Naive thymus-derived CD8-positive, alpha-beta T cell (primary cell): ENCODE measurements at regions not wholly inside any gene's neighbourhood (a gene's known extent, or its start where the extent isn't known, plus 50 kb on each side); places are given as distances from the start of the nearest gene placed in this dataset.
"Not testable (repeated sequence)": the region's sequence is repeated elsewhere in the genome, so short reads cannot be mapped to it uniquely, and the experiment has no call there.

ENCODE experiments used
- ATAC-seq, 2 donors: fragments of 150-1000 bp; cut with Tn5 transposase in 1 of 2; sonication (Bioruptor Pico), chemical (Tn5 transposase) in 1 of 2; 1 replicate in 1 of 2; 2 replicates in 1 of 2; pipeline ENCODE4 v1.10.0; 2021; ENCODE audit warnings: mild to moderate bottlenecking in 2 of 2, moderate library complexity in 2 of 2
- POLR2A ChIA-PET: fragments of 350-600 bp; sonication (Branson Sonifier 250); formaldehyde crosslinking; loops from one replicate; lab custom pipeline; 2021; ENCODE audit warnings: antibody characterized with exemption; lab: Charles Lee
- DNase-seq, 10 donors: peaks; one replicate each; pipeline versions ENCODE4 v3.0.0 to v3.0.0-alpha.2; 2020 to 2022
- H3K27ac Mint-ChIP-seq, 10 donors: one replicate each; pipeline ENCODE4 v1.8.0; 2020 to 2022; ENCODE audit warnings: mild to moderate bottlenecking in 10 of 10, mixed read lengths in 10 of 10, moderate library complexity in 4 of 10, inconsistent platforms in 1 of 10
- H3K27me3 Mint-ChIP-seq, 5 donors: one replicate each; pipeline ENCODE4 v1.8.0; 2021 to 2022; ENCODE audit warnings: mixed read lengths in 5 of 5
- H3K36me3 Mint-ChIP-seq, 3 donors: one replicate each; pipeline ENCODE4 v1.8.0; 2020 to 2022; ENCODE audit warnings: mixed read lengths in 3 of 3, mild to moderate bottlenecking in 2 of 3, inconsistent platforms in 1 of 3
- H3K4me1 Mint-ChIP-seq, 4 donors: one replicate each; pipeline ENCODE4 v1.8.0; 2021 to 2022; ENCODE audit warnings: mixed read lengths in 4 of 4
- H3K4me3 Mint-ChIP-seq, 10 donors: one replicate each; pipeline ENCODE4 v1.8.0; 2020 to 2022; ENCODE audit warnings: mild to moderate bottlenecking in 10 of 10, mixed read lengths in 10 of 10, moderate library complexity in 6 of 10, inconsistent platforms in 1 of 10
- H3K9me3 Mint-ChIP-seq, 9 donors: one replicate each; pipeline ENCODE4 v1.8.0; 2020 to 2022; ENCODE audit warnings: mixed read lengths in 9 of 9, mild to moderate bottlenecking in 3 of 9, inconsistent platforms in 1 of 9, moderate library complexity in 1 of 9

- ATAC-seq = no peak
- peaks cover 0 to 2% (median 0%) of the 10 kb centered on the region in 9 donors for H3K9me3 Mint-ChIP-seq
- no peaks in the 10 kb centered on the region for H3K4me1 Mint-ChIP-seq
- H3K27ac Mint-ChIP-seq = no peak overlapping the region
- no peaks in the 10 kb centered on the region for H3K36me3 Mint-ChIP-seq
- peaks cover 0 to 6% (median 0%) of the 10 kb centered on the region in 5 donors for H3K27me3 Mint-ChIP-seq
- DNase-seq = no peak
- POLR2A ChIA-PET = no interaction called here
- H3K4me3 Mint-ChIP-seq = no peak overlapping the region
Measured at GRCh38 chr21:28410256-28410655, 582.4 kb downstream of the LTN1 start.

GRCh38 chr21:28402616-28402989 lies 590.1 kb downstream of the LTN1 start:
- no peaks in the 10 kb centered on the region for H3K4me1 Mint-ChIP-seq
- DNase-seq = no peak

GRCh38 chr21:28397040-28397439 lies 595.6 kb downstream of the LTN1 start:
- H3K9me3 Mint-ChIP-seq = peaks cover 0 to 15% (median 6%) of the 10 kb centered on the region in 9 donors
- H3K27me3 Mint-ChIP-seq = peaks cover 0 to 5% (median 2%) of the 10 kb centered on the region in 5 donors
- no peak overlapping the region for H3K27ac Mint-ChIP-seq
- DNase-seq (no peak), ATAC-seq (no peak)
- no peak overlapping the region for H3K4me3 Mint-ChIP-seq
- no peaks in the 10 kb centered on the region for H3K4me1 Mint-ChIP-seq
- POLR2A ChIA-PET = no interaction called here
- peaks cover 0 to 12% (median 0%) of the 10 kb centered on the region in 3 donors for H3K36me3 Mint-ChIP-seq

More at GRCh38 chr21:28402616-28402989, 590.1 kb downstream of the LTN1 start:
- peaks cover 0 to 10% (median 3%) of the 10 kb centered on the region in 9 donors for H3K9me3 Mint-ChIP-seq
- POLR2A ChIA-PET = no interaction called here
- ATAC-seq = no peak
- H3K4me3 Mint-ChIP-seq = no peak overlapping the region
- peaks cover 0 to 6% (median 1%) of the 10 kb centered on the region in 5 donors for H3K27me3 Mint-ChIP-seq
- H3K27ac Mint-ChIP-seq = no peak overlapping the region
- H3K36me3 Mint-ChIP-seq = peaks cover 0 to 7% (median 0%) of the 10 kb centered on the region in 3 donors

DNA sequence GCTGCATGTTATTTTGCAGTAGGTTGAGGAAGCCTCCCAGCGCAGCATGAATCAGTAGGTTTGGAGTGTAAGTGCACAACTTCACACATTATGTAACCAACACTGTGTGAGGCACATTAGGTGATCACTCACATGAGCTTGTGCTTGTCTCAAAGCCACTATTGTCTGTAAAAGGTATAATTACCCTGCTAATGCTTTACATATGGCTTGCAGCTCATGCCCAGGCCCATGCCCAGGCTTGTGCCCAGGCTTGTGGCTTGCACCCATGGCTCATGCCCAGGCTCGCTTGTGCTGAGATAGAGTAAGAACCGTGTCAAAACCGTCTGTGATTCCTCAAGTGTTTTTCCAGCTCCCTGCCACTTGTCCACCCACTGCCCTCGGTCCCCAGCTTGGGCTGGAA lies 596.3 kb downstream of the LTN1 start:
- peaks cover 0 to 12% (median 0%) of the 10 kb centered on the region in 3 donors for H3K36me3 Mint-ChIP-seq
- ATAC-seq (no peak), DNase-seq (no peak)
- H3K27me3 Mint-ChIP-seq = peaks cover 0 to 5% (median 2%) of the 10 kb centered on the region in 5 donors
- H3K4me3 Mint-ChIP-seq = no peak overlapping the region
- no peaks in the 10 kb centered on the region for H3K4me1 Mint-ChIP-seq
- peaks cover 0 to 15% (median 6%) of the 10 kb centered on the region in 9 donors for H3K9me3 Mint-ChIP-seq
- POLR2A ChIA-PET = no interaction called here
- no peak overlapping the region for H3K27ac Mint-ChIP-seq

- H3K36me3 Mint-ChIP-seq = peaks cover 0 to 5% (median 0%) of the 10 kb centered on the region in 3 donors
- peaks cover 0 to 5% (median 2%) of the 10 kb centered on the region in 5 donors for H3K27me3 Mint-ChIP-seq
- no peak for DNase-seq
- peaks cover 0 to 12% (median 2%) of the 10 kb centered on the region in 9 donors for H3K9me3 Mint-ChIP-seq
- POLR2A ChIA-PET = no interaction called here
- no peak overlapping the region for H3K4me3 Mint-ChIP-seq
- no peak for ATAC-seq
- no peak overlapping the region for H3K27ac Mint-ChIP-seq
- H3K4me1 Mint-ChIP-seq = no peaks in the 10 kb centered on the region
Measured at GRCh38 chr21:28393279-28393678, 599.4 kb downstream of the LTN1 start.

DNA sequence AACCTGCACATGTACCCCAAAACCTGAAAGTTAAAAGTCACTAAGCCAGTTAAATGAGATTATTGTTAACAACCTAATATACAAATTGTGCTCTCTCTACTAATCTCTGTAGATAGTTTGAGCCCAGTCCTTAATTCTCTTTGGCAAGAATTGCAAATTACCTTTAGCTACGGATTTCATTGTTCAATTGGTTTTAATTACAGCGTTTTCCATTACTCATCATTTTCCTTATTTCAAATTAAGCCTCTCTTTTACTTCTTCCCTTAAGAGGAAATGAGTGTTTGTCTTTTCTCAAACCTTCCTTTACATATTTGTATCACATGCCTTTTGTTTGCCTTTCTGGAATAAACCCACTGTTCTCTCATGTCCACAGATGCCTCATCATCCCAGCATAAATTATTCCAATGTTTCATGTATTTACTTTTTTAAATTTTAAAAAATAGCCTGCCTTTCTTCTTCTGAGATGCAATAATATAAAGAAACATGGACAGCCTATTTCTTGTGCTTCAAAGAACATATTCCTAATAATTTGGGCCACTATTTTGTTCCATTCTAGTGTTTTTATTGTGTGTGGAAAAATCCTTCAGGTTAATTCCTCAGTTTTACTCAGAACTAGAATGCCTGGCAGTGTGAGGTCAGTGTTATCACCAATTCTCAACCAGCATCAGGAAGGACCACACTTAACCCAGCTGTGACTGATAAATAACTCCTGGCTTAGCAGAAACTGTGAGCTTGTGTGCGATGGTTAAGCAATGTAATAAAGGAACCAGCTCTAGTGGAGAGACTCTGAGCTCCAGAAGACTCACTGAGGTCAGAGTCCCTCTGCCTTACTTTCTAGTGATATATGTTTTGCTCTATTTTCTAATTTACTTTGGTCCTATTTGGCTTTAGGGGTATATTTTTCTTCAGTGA lies 600.5 kb downstream of the LTN1 start:
- DNase-seq (no peak), ATAC-seq (no peak)
- peaks cover 0 to 5% (median 0%) of the 10 kb centered on the region in 3 donors for H3K36me3 Mint-ChIP-seq
- no peak overlapping the region for H3K4me3 Mint-ChIP-seq
- peak overlapping the region in 1 of 10 donors; percentile 26 for H3K27ac Mint-ChIP-seq
- no peaks in the 10 kb centered on the region for H3K4me1 Mint-ChIP-seq
- peaks cover 0 to 2% (median 0%) of the 10 kb centered on the region in 5 donors for H3K27me3 Mint-ChIP-seq
- peaks cover 0 to 10% (median 2%) of the 10 kb centered on the region in 9 donors for H3K9me3 Mint-ChIP-seq
- POLR2A ChIA-PET = no interaction called here

DNA sequence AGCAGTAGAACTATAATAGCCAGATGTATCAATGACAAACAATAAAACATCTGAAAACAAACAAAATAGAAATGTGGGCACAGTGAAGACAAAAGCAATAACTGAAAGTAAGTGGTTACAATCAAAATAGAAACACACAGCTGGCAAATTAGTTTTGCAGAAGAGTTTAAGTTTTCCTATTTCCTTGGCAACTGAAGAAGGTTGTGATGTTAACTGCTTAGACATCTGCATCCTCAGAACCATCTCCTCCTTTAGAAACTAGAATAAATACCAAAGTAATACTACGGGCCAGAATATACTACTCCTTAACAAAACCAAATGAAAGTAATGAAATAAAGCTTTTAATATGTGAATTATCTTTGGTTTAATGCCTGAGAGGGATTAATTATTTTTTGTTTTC lies 605.5 kb downstream of the LTN1 start:
- DNase-seq (no peak), ATAC-seq (no peak)
- Mint-ChIP-seq H3K4me3 (no peak overlapping the region), H3K36me3 (no peaks in the 10 kb centered on the region), H3K4me1 (no peaks in the 10 kb centered on the region), H3K27me3 (peaks cover 0 to 3% (median 0%) of the 10 kb centered on the region in 5 donors), H3K9me3 (no peaks in the 10 kb centered on the region), H3K27ac (no peak overlapping the region)
- POLR2A ChIA-PET = no interaction called here

- no peak overlapping the region for H3K4me3 Mint-ChIP-seq
- peaks cover 0 to 3% (median 0%) of the 10 kb centered on the region in 5 donors for H3K27me3 Mint-ChIP-seq
- no peaks in the 10 kb centered on the region for H3K36me3 Mint-ChIP-seq
- POLR2A ChIA-PET = no interaction called here
- H3K9me3 Mint-ChIP-seq = no peaks in the 10 kb centered on the region
- H3K4me1 Mint-ChIP-seq = no peaks in the 10 kb centered on the region
- no peak overlapping the region for H3K27ac Mint-ChIP-seq
- no peak for ATAC-seq
- no peak for DNase-seq
Measured at GRCh38 chr21:28385845-28386244, 606.8 kb downstream of the LTN1 start.

GRCh38 chr21:28381000-28381745 lies 611.5 kb downstream of the LTN1 start:
- H3K27me3 Mint-ChIP-seq, ATAC-seq, H3K27ac Mint-ChIP-seq, DNase-seq, H3K4me1 Mint-ChIP-seq, H3K4me3 Mint-ChIP-seq, H3K9me3 Mint-ChIP-seq, POLR2A ChIA-PET, H3K36me3 Mint-ChIP-seq: not testable (repeated sequence)

DNA sequence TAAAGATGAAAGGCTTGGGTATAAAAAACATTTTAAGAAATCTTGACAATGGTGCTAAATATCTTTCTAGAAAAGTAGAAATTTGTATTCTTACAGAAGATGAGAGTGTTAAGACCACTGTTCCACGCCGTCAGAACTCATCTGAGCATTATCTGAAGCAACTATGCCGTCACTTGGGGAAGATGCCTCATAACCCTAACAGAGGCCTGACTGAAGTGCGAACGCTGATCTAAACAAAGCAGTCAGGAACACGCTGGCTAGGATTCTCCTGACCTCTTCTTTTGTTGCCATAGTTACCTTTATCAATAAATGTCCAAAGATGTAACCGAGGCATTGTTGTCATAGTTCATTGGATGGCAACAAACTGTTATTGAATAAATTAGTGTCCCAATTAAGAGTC lies 612.4 kb downstream of the LTN1 start:
- ATAC-seq = no peak
- peaks cover 0 to 2% (median 0%) of the 10 kb centered on the region in 4 donors for H3K4me1 Mint-ChIP-seq
- H3K36me3 Mint-ChIP-seq = peaks cover 0 to 8% (median 5%) of the 10 kb centered on the region in 3 donors
- H3K27me3 Mint-ChIP-seq = peaks cover 0 to 12% (median 2%) of the 10 kb centered on the region in 5 donors
- H3K4me3 Mint-ChIP-seq = no peak overlapping the region
- H3K9me3 Mint-ChIP-seq = peaks cover 0 to 8% (median 3%) of the 10 kb centered on the region in 9 donors
- DNase-seq = no peak
- no peak overlapping the region for H3K27ac Mint-ChIP-seq
- POLR2A ChIA-PET = no interaction called here

DNA sequence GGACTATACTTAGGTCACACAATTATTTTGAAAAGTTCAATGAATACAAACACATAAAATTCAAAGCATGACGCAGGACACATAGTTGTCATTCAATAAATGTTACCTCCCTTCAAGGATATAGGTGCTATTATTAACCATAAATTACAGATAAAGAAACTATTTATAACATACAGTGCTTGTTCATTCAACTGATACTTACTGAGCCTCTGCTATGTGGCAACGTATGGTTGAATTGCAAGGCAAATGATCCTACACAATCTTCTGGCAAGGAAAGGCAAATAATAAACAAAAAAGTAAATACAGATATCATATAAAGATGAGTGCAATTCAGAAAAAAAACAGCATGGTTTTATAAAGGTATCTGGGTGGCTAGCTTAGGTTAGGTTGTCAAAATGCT lies 614.7 kb downstream of the LTN1 start:
- no peak overlapping the region for H3K4me3 Mint-ChIP-seq
- POLR2A ChIA-PET = no interaction called here

GRCh38 chr21:28375708-28376385 lies 616.8 kb downstream of the LTN1 start:
- peaks cover 0 to 12% (median 2%) of the 10 kb centered on the region in 5 donors for H3K27me3 Mint-ChIP-seq
- POLR2A ChIA-PET = no interaction called here
- H3K9me3 Mint-ChIP-seq = peaks cover 6 to 44% (median 23%) of the 10 kb centered on the region in 9 donors
- H3K27ac Mint-ChIP-seq = no peak overlapping the region
- no peak for ATAC-seq
- peaks cover 0 to 45% (median 9%) of the 10 kb centered on the region in 3 donors for H3K36me3 Mint-ChIP-seq
- H3K4me3 Mint-ChIP-seq = no peak overlapping the region
- H3K4me1 Mint-ChIP-seq = peaks cover 0 to 2% (median 0%) of the 10 kb centered on the region in 4 donors
- no peak for DNase-seq

More for the DNA sequence above, 614.7 kb downstream of the LTN1 start:
- no peak for ATAC-seq
- H3K4me1 Mint-ChIP-seq = peaks cover 0 to 2% (median 0%) of the 10 kb centered on the region in 4 donors
- peaks cover 0 to 28% (median 15%) of the 10 kb centered on the region in 9 donors for H3K9me3 Mint-ChIP-seq
- H3K27ac Mint-ChIP-seq = no peak overlapping the region
- no peak for DNase-seq
- H3K36me3 Mint-ChIP-seq = peaks cover 0 to 28% (median 5%) of the 10 kb centered on the region in 3 donors
- peaks cover 0 to 12% (median 2%) of the 10 kb centered on the region in 5 donors for H3K27me3 Mint-ChIP-seq
